ENCODE measurements at regions not wholly inside any gene's neighbourhood (a gene's known extent, or its start where the extent isn't known, plus 50 kb on each side); places are given as distances from the start of the nearest gene placed in this dataset.
A peak's percentile ranks its signal among the peaks of the same experiment; 100 is the strongest.

DNA sequence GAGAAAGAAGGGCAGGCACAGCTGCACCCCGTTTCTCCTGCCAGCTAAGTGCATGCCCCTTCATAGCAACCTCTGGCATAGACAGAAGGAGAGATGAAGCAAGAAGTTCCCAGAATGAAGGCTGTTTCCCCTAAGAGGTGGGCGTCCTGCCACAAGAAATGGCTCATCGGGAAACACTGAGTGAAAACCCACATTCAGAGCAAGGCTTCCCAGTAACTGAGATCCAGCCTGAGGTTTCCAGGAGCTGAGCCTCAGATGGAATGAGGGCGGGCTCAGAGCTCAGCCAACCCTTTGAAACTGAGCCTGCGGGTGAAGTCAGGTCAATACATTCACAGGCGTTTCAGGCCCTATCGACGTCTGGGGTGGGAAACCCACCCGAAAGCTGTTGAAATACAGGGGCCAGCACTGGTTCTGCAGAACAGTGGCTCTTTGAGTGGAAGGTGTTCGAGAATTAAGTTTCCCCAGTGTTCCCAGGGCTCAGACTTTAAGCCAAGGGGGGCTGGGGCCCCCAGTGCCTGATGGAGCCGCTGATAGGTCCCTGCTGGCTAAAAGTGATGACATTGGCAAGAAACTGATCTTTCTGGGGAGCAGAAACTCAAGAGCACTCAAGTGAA is 510.2 kb downstream of the RPS24 start:
- DNase-seq (ENCODE audit: low read depth): peak; percentile 92

- DNase-seq (ENCODE audit: low read depth): peak; percentile 37
These were observed 510.9 kb downstream of the RPS24 start for GRCh38 chr10:78544423-78545090.

DNA sequence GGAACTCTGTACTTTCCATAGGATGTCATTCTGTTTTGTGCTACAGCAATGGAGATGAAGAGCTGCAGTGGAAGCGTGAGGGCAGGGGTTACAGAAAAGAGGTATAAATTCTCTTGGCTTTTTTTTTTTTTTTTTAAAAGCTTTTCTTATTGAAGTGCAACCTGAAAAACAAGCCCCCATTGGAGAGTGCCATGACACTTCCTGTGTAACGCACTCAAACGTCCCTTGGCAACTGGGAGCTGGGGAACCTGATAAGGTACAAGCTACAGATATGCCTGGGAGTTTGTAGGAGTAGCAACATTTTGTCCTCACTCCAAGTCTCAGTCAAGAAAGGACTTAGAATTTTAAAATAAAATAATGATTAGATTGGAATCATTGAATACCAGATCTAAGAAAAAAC is 512.1 kb downstream of the RPS24 start:
- no peak for DNase-seq (ENCODE audit: low read depth)

- no peak for DNase-seq (ENCODE audit: low read depth)
These were observed 513.7 kb downstream of the RPS24 start for GRCh38 chr10:78547397-78547796.

DNA sequence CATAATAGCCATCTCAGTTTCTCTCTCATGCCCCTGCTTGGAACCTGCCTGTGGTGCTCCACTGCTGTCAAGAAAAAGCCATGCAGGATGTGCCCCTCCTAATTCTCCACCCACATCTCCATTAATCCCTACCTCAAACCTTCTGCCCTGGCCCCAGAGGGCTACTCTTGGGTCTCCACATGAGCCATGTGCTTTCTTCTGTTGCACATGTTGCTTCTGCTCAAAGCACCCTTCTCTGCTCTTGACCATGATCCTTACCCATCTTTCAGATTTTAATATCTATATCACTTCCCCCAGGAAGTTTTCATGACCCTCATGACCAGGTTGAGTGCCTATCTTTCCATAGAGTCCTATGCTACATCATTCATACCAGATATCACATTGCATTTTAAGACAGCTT is 514.2 kb downstream of the RPS24 start:
- no peak for DNase-seq (ENCODE audit: low read depth)

- no peak for DNase-seq (ENCODE audit: low read depth)
These were observed 514.7 kb downstream of the RPS24 start for GRCh38 chr10:78548369-78548768.

DNA sequence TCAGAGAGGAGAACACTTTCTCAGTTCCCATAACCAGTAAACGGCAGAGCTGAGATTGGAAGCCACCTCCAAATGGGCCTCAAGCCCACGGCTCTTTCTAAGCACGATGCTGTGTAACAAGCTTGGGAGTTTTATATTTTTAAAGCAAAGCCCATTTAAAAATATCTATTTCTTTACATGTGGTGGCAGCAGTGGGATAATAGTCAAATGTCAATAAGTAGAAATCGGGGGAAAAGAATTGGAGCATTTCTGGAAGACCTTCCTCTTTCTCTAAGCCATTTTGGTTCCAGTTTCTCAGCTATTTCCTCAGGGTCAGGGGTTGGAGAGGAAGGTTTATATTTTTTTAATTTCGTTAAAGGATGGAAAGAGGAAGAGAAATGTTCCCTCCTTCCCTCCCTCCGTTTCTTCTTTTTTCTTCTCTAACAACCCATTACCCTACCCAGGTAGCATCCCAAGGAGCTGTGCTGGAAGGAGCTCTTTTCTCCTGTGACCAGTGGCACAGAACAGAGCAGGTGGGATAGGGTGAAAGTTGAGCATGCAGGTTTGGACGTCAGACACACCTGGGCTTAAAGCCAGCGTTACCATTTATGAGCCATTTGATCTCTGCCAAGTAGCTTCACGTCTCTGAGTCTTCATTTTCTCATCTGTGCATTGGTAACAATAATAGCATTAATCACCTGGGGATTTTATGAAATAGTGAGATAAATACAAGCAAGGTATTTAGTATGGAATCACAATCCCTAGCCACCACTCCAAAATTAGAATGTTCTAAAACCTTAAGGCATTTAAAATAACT is 515.7 kb downstream of the RPS24 start:
- DNase-seq (ENCODE audit: low read depth): no peak

GRCh38 chr10:78550090-78550489 is 516.4 kb downstream of the RPS24 start:
- DNase-seq (ENCODE audit: low read depth): no peak

- DNase-seq (ENCODE audit: low read depth): no peak
These were observed 517.1 kb downstream of the RPS24 start for GRCh38 chr10:78550716-78551115.

GRCh38 chr10:78551184-78552005 is 517.4 kb upstream of the ZMIZ1 start:
- DNase-seq (ENCODE audit: low read depth): no peak

GRCh38 chr10:78552261-78552811 is 516.4 kb upstream of the ZMIZ1 start:
- peak; percentile 19 for DNase-seq (ENCODE audit: low read depth)

GRCh38 chr10:78553792-78554191 is 515.0 kb upstream of the ZMIZ1 start:
- no peak for DNase-seq (ENCODE audit: low read depth)

GRCh38 chr10:78555128-78555527 is 513.6 kb upstream of the ZMIZ1 start:
- no peak for DNase-seq (ENCODE audit: low read depth)

GRCh38 chr10:78556705-78557432 is 511.9 kb upstream of the ZMIZ1 start:
- DNase-seq (ENCODE audit: low read depth): no peak

GRCh38 chr10:78557433-78557925 is 511.3 kb upstream of the ZMIZ1 start:
- no peak for DNase-seq (ENCODE audit: low read depth)

- DNase-seq (ENCODE audit: low read depth): no peak
These were observed 509.0 kb upstream of the ZMIZ1 start for GRCh38 chr10:78559661-78560340.

DNA sequence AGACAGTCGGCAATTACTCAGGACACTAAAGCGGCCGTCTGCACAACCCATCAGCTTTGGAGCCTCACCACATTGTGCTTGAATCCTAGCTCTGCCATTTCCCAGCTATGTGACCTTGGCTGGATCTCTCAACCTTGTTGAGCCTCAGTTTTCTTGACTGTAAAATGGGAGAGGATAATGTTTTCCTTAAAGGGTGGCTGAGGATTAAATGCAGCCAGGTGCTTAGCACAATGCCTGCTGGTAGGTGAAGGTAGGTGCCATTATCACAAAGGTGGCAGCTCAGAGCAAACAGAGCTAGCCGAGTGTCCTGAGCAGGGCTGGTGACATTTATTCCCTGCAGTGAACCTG is 508.5 kb upstream of the ZMIZ1 start:
- no peak for DNase-seq (ENCODE audit: low read depth)

DNA sequence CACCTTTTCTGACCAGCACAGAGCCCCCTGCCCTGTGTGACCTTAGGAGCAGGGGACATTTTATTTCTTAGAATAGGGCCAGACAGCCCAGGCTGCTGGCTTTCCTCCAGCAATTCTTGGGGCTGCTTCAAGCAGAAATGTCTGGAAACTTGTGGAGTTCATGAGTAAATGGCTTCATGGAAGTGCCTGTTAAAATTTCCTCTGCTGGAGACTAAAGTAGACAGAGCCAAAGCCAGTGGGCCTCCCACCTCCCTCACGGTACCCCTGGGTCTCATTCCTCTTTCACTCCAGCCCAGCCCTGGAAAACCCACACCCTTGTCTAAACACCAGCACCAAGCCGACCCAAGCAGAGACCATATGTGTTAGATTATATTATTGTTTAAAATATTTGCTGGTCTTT is 505.5 kb upstream of the ZMIZ1 start:
- no peak for DNase-seq (ENCODE audit: low read depth)

DNA sequence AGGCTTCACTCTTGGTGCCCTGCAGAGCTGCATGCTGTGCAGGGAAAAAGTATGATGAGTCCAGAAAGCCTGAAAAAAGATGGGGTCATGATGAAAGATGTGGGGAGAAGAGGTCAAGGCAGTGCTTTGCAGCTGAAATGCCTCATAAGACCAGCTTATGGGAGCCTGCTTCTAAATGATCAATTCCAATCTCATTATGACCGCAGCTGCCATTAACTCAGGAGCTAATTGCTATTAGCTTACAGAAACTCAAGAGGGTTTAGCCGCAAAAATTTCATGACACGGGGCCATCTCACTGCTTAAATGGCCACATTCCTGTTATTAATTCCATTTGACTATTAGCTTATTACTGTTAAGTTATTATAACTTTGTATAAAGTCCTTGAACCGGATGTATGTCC is 502.9 kb upstream of the ZMIZ1 start:
- no peak for DNase-seq (ENCODE audit: low read depth)

DNA sequence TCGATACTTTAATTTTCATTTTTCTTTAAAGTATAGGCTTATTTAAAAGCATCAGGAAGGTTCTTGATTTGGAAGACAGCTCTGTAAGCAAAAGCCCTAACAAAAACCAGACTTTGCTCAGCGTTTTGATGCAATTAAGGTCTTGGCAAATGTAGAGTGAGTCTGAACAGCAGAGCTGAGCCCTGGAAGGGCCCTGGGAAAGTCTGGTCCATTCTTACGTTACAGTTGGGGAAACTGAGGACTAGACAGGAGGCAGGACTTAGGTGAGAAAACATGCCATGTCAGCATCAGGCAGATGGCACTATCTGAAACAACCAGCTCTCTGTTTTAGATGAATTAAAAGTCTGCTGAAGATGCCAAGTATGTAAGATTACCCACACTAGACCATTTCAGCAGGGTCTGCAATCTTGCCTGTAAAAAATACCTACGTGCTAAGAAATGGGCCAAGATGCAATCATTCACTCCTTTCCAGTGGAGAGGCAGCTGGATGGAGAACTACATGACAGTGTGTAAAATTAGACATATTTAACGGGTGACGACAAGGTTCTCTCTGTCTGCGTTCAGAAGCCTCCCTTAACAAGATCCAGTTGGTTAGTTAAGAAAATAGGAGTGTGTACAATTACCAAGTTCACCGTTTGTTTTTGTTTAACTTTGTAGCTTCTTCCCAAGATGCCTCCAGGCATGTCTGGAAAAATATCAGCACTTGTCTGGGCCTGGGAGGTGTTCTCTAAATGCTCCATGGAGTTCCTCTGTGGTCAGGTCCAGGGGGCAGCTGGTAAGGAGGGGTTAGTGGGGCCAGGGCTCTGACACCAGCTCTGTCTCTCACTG is 502.3 kb upstream of the ZMIZ1 start:
- DNase-seq (ENCODE audit: low read depth): peak; percentile 4

All from fibroblast of gingiva (primary cell).